ENCODE measurements at regions not wholly inside any gene's neighbourhood (a gene's known extent, or its start where the extent isn't known, plus 50 kb on each side); places are given as distances from the start of the nearest gene placed in this dataset.

DNA sequence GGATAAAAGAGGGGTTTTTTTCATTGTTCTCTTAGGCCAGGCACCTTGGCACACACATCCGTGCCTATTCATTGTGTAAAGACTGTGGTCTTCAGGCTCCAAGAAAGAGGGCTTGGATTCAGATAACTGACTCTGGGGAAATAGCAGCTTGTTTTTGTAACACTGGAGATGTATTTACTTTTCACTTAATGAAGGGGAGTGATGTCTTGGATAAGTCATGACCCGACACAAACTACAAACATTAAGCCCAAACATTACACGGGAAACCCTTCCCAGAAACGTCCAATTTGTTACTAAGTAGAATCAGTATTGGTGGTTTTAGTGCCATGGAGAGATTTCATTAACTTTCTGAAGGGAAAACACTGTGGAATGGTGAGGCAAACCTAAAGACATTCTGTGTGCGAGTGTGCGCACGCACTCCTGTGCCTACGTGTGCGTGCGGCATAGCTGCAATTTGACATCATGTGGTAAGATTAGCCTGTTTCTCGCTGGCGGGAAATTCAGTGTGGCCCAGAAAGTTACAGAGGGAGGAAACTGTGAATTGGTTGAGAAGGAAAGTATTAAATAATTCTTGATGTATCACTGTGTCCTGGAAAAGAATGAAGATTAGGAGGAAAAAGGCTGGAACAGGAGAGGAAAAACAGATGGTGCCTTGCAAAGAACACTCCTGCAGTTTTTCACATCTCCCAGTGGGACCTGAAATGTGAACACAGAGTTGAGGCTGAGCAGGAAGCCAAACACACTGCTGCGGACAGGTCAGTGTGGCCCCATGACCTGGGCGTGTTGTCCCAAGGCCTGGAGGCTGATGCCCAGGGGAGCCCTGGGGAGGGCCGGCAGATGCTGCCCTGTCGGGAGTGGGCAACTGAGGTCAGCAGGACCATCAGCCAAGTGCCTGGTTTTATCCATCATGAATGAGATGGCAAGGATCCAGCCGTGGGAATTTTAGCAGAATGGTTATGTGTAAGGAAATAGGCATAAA, 108.5 kb downstream of the GAS1 start:
- POLR2A ChIA-PET (ENCODE audit: low non-redundant PET): no interaction called here
- CTCF ChIA-PET: interaction anchor here (0.6 kb wide), 1 partner anchor 424 kb away, joined by 3 read pairs; no protein-coding TSS in a partner anchor
- TF ChIP-seq, protein P1, sequence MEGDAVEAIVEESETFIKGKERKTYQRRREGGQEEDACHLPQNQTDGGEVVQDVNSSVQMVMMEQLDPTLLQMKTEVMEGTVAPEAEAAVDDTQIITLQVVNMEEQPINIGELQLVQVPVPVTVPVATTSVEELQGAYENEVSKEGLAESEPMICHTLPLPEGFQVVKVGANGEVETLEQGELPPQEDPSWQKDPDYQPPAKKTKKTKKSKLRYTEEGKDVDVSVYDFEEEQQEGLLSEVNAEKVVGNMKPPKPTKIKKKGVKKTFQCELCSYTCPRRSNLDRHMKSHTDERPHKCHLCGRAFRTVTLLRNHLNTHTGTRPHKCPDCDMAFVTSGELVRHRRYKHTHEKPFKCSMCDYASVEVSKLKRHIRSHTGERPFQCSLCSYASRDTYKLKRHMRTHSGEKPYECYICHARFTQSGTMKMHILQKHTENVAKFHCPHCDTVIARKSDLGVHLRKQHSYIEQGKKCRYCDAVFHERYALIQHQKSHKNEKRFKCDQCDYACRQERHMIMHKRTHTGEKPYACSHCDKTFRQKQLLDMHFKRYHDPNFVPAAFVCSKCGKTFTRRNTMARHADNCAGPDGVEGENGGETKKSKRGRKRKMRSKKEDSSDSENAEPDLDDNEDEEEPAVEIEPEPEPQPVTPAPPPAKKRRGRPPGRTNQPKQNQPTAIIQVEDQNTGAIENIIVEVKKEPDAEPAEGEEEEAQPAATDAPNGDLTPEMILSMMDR (conservative IDR thresholded peaks at IDR 0.05; ENCODE audit: low read depth): no peak
- DNase-seq (ENCODE audit: low spot score): no peak
- no peak overlapping the region for H3K27ac ChIP-seq

DNA sequence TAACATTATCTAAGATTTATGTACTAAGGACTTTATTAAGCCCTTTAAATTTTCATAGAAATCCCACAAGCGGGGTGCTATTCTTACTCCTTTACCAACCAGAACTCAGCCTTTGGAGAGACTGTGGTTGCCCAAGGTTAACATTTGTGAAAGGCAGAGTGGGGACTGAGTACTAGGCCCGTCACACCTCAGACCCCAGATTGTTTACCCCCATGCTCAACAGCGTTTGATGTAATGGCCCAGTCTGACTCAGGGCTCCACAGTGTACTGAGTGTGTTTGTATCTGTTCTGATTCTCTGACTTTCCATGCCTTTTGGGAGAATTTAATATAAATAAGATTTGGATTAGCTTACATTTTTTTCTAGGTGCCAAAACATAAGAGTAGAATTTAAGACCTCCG, 110.0 kb downstream of the GAS1 start:
- TF ChIP-seq, protein P1 (conservative IDR thresholded peaks at IDR 0.05; ENCODE audit: low read depth): no peak
- ChIA-PET POLR2A (ENCODE audit: low non-redundant PET) (no interaction called here), CTCF (no interaction called here)
- DNase-seq (ENCODE audit: low spot score): no peak
- no peak overlapping the region for H3K27ac ChIP-seq

DNA sequence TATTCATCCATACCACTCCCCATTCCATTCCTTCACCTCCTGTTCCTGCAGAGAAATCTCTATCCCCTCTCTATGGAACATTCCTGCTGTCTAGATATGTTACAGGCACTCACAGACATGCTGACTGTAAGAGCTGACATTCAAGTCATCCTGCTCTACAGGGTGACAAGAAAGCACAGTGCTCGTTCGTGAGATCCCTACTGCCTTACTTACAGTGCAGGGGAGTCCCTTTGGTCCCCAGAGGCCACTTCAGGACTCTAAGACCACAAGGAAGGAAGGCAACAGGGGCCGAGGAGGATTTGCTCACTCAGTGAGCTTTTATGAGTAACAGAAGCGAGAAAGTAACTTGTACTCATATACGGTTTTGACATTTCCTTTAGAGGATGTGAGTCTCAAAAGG, 110.5 kb downstream of the GAS1 start:
- POLR2A ChIA-PET (ENCODE audit: low non-redundant PET): no interaction called here

DNA sequence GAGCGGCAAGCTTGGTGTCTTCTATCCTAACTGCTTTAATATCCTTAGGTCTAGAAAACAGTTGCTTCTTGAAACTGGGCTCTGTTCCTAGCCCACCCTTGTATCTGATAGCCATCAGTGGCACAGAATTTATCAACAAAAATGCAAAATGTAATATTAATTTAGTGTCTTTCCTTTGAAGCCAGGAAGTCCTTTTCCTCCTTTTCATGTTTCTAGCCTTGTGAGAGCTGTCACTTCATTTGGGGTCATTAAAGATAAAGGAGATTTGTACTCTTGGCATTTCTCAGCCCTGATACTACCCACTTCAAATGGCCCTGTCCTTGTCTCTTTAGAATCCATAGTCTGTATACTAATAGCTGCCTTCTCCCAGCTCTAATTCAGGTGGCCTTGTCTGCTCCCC, 111.0 kb downstream of the GAS1 start:
- no peak overlapping the region for H3K27ac ChIP-seq
- no peak for DNase-seq (ENCODE audit: low spot score)
- ChIA-PET CTCF (no interaction called here), POLR2A (ENCODE audit: low non-redundant PET) (no interaction called here)
- TF ChIP-seq, protein P1 (conservative IDR thresholded peaks at IDR 0.05; ENCODE audit: low read depth): no peak

More for the DNA sequence above, 110.5 kb downstream of the GAS1 start:
- TF ChIP-seq, protein P1 (conservative IDR thresholded peaks at IDR 0.05; ENCODE audit: low read depth): no peak
- no peak overlapping the region for H3K27ac ChIP-seq
- no peak for DNase-seq (ENCODE audit: low spot score)
- CTCF ChIA-PET: no interaction called here

DNA sequence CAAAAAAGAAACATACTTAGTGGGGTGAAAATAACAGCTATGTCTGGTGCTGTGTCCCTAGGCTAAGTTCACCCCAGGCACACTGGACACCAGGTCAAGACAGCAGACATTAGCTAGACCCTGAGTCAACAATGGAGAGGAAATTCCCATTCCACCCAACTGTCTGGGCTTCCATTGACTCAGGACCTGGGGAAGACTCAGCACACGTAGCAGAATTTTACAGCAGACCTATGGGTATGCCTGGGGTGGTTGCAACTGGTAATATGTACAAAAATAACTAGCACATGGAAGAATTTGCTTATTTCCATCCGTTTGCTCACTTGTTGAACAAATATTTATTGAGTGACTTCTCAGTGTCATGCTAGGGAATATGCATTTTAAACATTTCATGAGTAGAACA, 117.0 kb downstream of the GAS1 start:
- H3K27ac ChIP-seq: no peak overlapping the region
- ChIA-PET CTCF (no interaction called here), POLR2A (ENCODE audit: low non-redundant PET) (no interaction called here)
- TF ChIP-seq, protein P1 (conservative IDR thresholded peaks at IDR 0.05; ENCODE audit: low read depth): no peak
- DNase-seq (ENCODE audit: low spot score): no peak

DNA sequence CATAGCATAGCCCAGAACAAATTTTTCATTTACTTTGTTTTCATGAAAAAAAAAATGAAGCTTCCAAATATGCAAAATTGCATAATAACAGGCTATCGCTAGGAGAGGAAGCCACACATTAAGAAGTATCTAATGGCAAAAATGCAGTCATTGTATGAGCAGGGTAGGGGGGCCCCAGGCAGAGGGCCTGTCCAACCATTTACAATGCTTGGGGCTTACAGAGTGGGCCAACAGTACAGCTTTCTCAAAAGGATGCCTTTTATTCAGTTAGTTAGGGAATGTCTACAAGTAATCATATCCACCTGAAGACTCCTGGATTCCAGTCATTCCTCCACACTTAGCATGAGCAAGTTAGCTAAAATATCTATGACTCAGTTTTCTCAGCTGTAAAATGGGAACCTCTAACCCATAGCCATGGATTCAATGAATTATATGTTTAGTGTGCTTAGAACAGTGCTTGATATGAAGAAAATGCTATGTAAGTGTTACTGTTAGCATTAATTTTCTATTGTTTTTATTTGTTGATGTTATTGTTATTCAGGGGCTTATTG, 117.7 kb downstream of the GAS1 start:
- POLR2A ChIA-PET (ENCODE audit: low non-redundant PET): no interaction called here
- no peak for DNase-seq (ENCODE audit: low spot score)
- TF ChIP-seq, protein P1 (conservative IDR thresholded peaks at IDR 0.05; ENCODE audit: low read depth): no peak

More for the DNA sequence above, 117.7 kb downstream of the GAS1 start:
- no peak overlapping the region for H3K27ac ChIP-seq
- CTCF ChIA-PET: no interaction called here

All from RWPE1 (cell line).